NCI-H774 (cell line): ENCODE measurements at regions not wholly inside any gene's neighbourhood (a gene's known extent, or its start where the extent isn't known, plus 50 kb on each side); places are given as distances from the start of the nearest gene placed in this dataset.

Experiments
- DNase-seq: peaks from one replicate; lab custom pipeline; 2025; lab: John Stamatoyannopoulos, UW

- DNase-seq: no peak
Measured at GRCh38 chr12:31781894-31782540, 53.2 kb upstream of the AMN1 start.

GRCh38 chr12:31780096-31780495 is 51.3 kb upstream of the AMN1 start:
- DNase-seq: no peak

DNA sequence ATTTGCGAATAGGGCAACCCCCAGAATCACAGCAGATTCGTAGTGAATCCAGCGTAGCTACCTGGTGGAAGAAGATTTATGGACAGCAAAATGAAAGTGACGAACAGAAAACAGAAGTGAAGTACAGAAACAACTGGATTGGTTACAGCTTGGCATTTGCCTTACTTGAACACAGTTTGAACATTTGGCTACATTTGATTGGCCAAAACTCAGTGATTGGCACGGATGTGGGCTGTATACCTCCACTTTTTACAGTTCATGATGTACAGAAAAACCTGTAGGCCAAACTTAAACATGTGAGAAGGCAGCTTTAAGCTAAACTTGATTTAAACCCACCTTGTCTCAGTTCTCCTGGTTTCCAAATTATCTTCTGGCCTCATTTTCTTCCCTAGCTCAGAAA is 49.9 kb upstream of the AMN1 start:
- no peak for DNase-seq
